ENCODE measurements at regions not wholly inside any gene's neighbourhood (a gene's known extent, or its start where the extent isn't known, plus 50 kb on each side); places are given as distances from the start of the nearest gene placed in this dataset.

DNA sequence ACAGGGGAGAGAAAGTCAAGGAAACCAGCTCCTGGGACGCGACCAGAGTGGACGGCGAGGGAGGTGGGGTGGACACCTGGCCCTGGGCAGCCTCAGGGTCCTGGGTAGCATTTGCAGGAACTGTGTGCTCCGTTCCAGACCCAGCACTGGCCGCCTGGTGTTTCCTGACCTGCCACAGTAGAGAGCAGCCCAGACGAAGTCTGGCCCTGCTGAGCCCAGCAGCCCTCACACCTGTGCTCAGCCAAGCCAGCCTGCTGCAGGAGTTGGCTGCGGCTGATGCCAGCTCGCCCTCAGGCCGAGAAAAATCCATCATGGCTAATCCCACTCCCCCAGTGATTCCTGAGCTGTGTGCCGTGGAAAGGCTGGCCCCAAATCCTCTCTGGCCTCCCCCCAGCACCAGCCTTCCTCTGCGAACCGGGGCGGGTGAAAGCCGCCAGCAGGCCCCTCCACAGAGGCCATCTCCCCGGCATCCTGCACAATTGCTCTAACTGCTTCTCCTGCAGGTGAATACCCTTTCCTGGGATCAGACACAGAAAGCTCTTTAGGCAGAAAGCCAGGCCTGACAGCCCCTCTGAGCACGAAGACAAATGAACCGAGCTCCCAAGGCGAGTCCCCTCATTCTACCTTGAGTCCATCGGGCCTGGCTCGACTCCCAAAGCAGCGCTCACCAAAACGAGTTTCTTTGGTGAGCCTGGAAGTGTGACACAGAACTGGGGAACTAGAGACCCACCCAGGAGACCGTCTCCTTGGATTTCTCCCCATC lies 88.6 kb downstream of the RTL6 start:
- no peak overlapping the region for H3K27ac Mint-ChIP-seq
- H3K4me1 Mint-ChIP-seq, result no peaks in the 10 kb centered on the region
- no peaks in the 10 kb centered on the region for H3K9me3 Mint-ChIP-seq
- no peak overlapping the region for H3K4me3 Mint-ChIP-seq
- peaks cover 10% of the 10 kb centered on the region for H3K27me3 Mint-ChIP-seq
- ATAC-seq (no peak), DNase-seq (no peak)

- H3K4me1 Mint-ChIP-seq, result no peaks in the 10 kb centered on the region
- DNase-seq (no peak), ATAC-seq (no peak)
Measured at GRCh38 chr22:44408829-44409192, 89.2 kb downstream of the RTL6 start.

GRCh38 chr22:44407987-44408828 lies 89.8 kb downstream of the RTL6 start:
- ATAC-seq (no peak), DNase-seq (no peak)
- H3K27me3 Mint-ChIP-seq, result peaks cover 10% of the 10 kb centered on the region
- H3K9me3 Mint-ChIP-seq, result no peaks in the 10 kb centered on the region
- no peak overlapping the region for H3K4me3 Mint-ChIP-seq
- no peak overlapping the region for H3K27ac Mint-ChIP-seq
- no peaks in the 10 kb centered on the region for H3K4me1 Mint-ChIP-seq

More at GRCh38 chr22:44408829-44409192, 89.2 kb downstream of the RTL6 start:
- Mint-ChIP-seq H3K4me3 (no peak overlapping the region), H3K27ac (no peak overlapping the region), H3K27me3 (peaks cover 10% of the 10 kb centered on the region), H3K9me3 (no peaks in the 10 kb centered on the region)

GRCh38 chr22:44407171-44407986 lies 90.7 kb downstream of the RTL6 start:
- ATAC-seq (no peak), DNase-seq (no peak)
- Mint-ChIP-seq H3K9me3 (no peaks in the 10 kb centered on the region), H3K4me1 (no peaks in the 10 kb centered on the region), H3K27me3 (peaks cover 5% of the 10 kb centered on the region), H3K4me3 (no peak overlapping the region), H3K27ac (no peak overlapping the region)

DNA sequence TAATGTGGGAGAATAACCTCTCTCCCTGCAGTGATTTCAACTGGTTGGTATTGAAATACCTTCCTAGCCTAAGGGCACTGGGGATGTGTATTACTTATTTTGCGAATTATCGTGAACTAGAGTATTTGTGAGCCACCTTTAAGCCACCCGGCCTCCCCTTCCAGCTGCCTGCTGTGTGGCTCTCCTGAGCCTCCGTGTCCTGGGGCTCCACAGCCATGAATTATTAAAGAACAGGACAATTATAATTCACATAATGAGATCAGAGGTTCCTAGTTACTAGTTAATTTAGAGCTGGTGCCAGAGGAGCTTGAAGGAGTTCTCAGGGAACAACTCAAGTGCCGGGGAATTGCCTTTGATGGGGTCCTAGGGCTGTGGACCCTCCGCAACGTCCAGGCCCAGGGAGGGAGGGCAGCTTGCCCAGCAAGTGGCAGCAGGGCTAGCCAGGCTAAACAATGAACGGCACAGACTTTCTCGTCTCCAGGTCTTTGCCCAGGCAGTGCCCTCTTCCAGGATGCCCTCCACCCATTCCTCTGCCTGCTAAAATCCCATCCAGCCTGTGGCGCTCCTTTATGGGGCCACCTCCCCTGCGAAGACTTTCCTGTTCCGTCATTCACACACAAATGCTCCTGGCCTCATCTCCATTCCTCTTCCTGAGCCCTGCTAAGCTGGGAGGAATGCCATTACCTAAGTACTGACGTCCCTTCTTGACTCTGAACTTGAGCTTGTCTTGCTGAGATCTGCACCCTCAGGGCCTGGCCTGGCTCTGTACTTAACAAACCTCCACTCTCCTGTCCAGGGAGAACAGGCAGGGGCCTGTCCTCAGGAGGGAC lies 91.5 kb downstream of the RTL6 start:
- Mint-ChIP-seq H3K9me3 (no peaks in the 10 kb centered on the region), H3K4me3 (no peak overlapping the region), H3K27ac (no peak overlapping the region), H3K4me1 (no peaks in the 10 kb centered on the region), H3K27me3 (no peaks in the 10 kb centered on the region)
- ATAC-seq, result no peak
- DNase-seq, result no peak

DNA sequence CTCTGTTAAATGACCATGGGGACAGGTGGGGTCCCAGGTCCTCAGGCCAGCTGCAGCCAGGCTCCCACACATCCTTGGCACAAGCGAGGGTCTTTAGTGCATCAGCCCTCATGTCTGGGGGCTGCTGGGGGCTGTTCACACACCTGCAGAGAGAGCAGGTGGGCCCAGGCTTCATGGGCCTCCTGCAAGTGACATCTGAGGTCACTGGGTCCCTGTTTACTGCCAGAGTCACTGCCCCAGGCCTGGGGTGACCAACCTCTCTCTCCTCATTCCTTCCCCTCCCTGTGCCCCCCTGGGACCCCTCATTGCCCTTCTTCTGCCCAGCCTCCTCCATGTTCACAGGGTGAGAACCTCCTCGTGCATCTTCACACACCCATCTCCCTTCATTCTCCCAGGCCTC lies 92.4 kb downstream of the RTL6 start:
- no peak for DNase-seq
- no peaks in the 10 kb centered on the region for H3K4me1 Mint-ChIP-seq
- H3K4me3 Mint-ChIP-seq, result no peak overlapping the region
- H3K27me3 Mint-ChIP-seq, result no peaks in the 10 kb centered on the region
- no peak for ATAC-seq
- H3K27ac Mint-ChIP-seq, result no peak overlapping the region
- H3K9me3 Mint-ChIP-seq, result no peaks in the 10 kb centered on the region

DNA sequence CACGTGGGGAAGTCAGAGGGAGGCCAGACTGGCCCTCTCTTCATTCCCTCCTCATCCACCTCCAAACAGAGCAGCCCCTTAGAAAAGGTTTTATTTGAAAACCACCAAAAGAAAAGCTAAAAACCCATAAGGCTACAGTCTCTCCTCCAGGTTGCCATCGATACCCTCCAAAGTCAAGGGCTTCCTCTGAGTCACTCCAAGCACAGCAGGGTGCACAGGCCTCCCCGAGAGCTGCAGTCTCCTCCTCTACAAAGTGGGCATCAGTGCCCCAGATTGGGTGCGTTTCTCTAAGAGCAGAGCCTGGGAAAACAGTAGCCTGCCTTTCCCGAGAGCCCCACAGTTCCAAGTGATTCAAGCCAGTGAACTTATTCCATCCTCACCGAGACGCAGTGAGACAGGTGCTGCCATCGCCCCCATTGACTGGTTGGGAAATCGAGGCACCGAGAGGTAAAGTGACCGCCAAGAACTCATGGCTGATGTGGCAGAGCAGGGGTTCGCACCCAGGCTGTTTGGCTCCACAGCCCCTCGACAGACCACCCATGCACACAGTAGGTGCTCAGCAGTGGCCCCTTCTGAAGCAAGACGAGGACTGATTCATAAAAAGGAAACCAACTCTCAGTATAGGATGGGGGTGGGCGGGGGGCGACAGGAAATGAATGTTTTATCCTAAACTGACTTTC lies 91.7 kb upstream of the SHISAL1 start:
- H3K27ac Mint-ChIP-seq, result no peak overlapping the region
- no peak for DNase-seq
- H3K9me3 Mint-ChIP-seq, result no peaks in the 10 kb centered on the region

GRCh38 chr22:44403602-44404329 lies 91.0 kb upstream of the SHISAL1 start:
- no peak for DNase-seq
- no peak overlapping the region for H3K4me3 Mint-ChIP-seq
- H3K27ac Mint-ChIP-seq, result peak overlapping the region; percentile 50 to 82
- H3K4me1 Mint-ChIP-seq, result no peaks in the 10 kb centered on the region
- ATAC-seq, result no peak
- no peaks in the 10 kb centered on the region for H3K9me3 Mint-ChIP-seq
- no peaks in the 10 kb centered on the region for H3K27me3 Mint-ChIP-seq

More for the DNA sequence above, 91.7 kb upstream of the SHISAL1 start:
- no peak overlapping the region for H3K4me3 Mint-ChIP-seq
- no peak for ATAC-seq
- H3K4me1 Mint-ChIP-seq, result no peaks in the 10 kb centered on the region
- H3K27me3 Mint-ChIP-seq, result no peaks in the 10 kb centered on the region

DNA sequence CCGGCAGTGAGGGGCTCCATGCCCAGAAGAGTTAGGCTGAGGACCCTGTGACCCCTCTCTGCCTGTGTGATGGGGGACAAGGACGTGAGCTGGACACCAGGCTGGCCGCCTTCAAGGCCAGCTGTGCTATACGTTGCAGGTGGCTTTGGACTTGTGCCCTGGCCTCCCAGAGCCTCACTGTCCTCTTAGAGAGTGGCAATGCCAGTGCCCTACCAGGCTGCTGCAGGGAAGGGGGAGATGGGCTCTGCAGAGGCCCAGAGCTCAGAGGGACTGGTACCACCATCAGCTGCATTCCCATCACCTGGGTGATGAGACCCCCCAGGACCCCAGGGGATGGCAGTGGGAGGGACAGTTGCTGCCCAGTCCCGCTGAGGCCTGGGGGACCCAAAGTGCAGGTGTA lies 90.4 kb upstream of the SHISAL1 start:
- ATAC-seq (no peak), DNase-seq (no peak)
- Mint-ChIP-seq H3K4me3 (no peak overlapping the region), H3K9me3 (no peaks in the 10 kb centered on the region), H3K27me3 (no peaks in the 10 kb centered on the region), H3K4me1 (no peaks in the 10 kb centered on the region), H3K27ac (peak overlapping the region; percentile 50 to 86)

- Mint-ChIP-seq H3K27me3 (no peaks in the 10 kb centered on the region), H3K27ac (peak overlapping the region; percentile 50 to 86), H3K4me3 (no peak overlapping the region), H3K4me1 (no peaks in the 10 kb centered on the region), H3K9me3 (no peaks in the 10 kb centered on the region)
- ATAC-seq, result no peak
- DNase-seq, result no peak
Measured at GRCh38 chr22:44402196-44403111, 89.7 kb upstream of the SHISAL1 start.

DNA sequence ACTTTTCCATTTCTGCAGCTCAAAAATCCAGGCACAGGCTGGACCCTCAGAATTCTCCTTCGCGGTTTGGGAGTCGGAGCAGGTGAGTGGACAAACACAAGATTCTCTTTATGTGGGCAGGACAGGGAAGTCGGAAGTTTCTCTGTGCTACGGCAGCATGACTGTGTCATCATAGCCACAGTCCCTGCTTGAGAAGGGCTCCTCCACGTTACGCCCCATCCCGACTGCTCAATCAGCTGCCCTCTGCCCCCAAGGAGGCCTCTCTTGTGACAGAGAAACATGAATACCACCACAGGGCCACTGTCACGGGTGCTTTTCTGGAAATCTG lies 89.0 kb upstream of the SHISAL1 start:
- Mint-ChIP-seq H3K4me3 (no peak overlapping the region), H3K27me3 (no peaks in the 10 kb centered on the region), H3K27ac (no peak overlapping the region), H3K4me1 (no peaks in the 10 kb centered on the region), H3K9me3 (no peaks in the 10 kb centered on the region)
- ATAC-seq, result no peak
- DNase-seq, result no peak

- no peaks in the 10 kb centered on the region for H3K9me3 Mint-ChIP-seq
- no peak overlapping the region for H3K4me3 Mint-ChIP-seq
- no peaks in the 10 kb centered on the region for H3K4me1 Mint-ChIP-seq
- DNase-seq (no peak), ATAC-seq (no peak)
- H3K27ac Mint-ChIP-seq, result peak overlapping the region in 1 of 2 donors; percentile 89
- H3K27me3 Mint-ChIP-seq, result no peaks in the 10 kb centered on the region
Measured at GRCh38 chr22:44400763-44401060, 88.0 kb upstream of the SHISAL1 start.

GRCh38 chr22:44399906-44400762 lies 87.4 kb upstream of the SHISAL1 start:
- no peaks in the 10 kb centered on the region for H3K27me3 Mint-ChIP-seq
- DNase-seq (peak in 1 of 2 donors; percentile 4), ATAC-seq (no peak)
- H3K27ac Mint-ChIP-seq, result peak overlapping the region in 1 of 2 donors; percentile 89
- no peak overlapping the region for H3K4me3 Mint-ChIP-seq
- H3K9me3 Mint-ChIP-seq, result no peaks in the 10 kb centered on the region
- no peaks in the 10 kb centered on the region for H3K4me1 Mint-ChIP-seq
